Smooth muscle cell (in vitro differentiated cells): ENCODE measurements at regions not wholly inside any gene's neighbourhood (a gene's known extent, or its start where the extent isn't known, plus 50 kb on each side); places are given as distances from the start of the nearest gene placed in this dataset.

ENCODE experiments used
- DNase-seq: peaks from one replicate; lab custom pipeline; 2025; ENCODE audit not compliant: unreplicated experiment; lab: John Stamatoyannopoulos, UW
- H2AFZ ChIP-seq: fragments of 200-600 bp; sonication (generic); 2 replicates; pipeline ENCODE4 v1.6.0; 2016; ENCODE audit warnings: antibody characterized with exemption, low read depth, mild to moderate bottlenecking
- H3F3A ChIP-seq: fragments of 200-600 bp; sonication (generic); 2 replicates; pipeline ENCODE4 v1.6.0; 2017; ENCODE audit warnings: antibody characterized with exemption, low read depth
- H3K27ac ChIP-seq: fragments of 200-600 bp; sonication (generic); 2 replicates; pipeline ENCODE4 v1.5.1; 2016; ENCODE audit warnings: low read depth, mild to moderate bottlenecking
- H3K27me3 ChIP-seq: fragments of 200-600 bp; sonication (generic); 2 replicates; pipeline ENCODE4 v1.6.1; 2016; ENCODE audit warnings: low read depth, mild to moderate bottlenecking
- H3K36me3 ChIP-seq: fragments of 200-600 bp; sonication (generic); 2 replicates; pipeline ENCODE4 v1.5.1; 2016; ENCODE audit warnings: low read depth
- H3K4me1 ChIP-seq: fragments of 200-600 bp; sonication (generic); 2 replicates; pipeline ENCODE4 v1.5.1; 2016; ENCODE audit warnings: low read depth
- H3K4me2 ChIP-seq: fragments of 200-600 bp; sonication (generic); 2 replicates; pipeline ENCODE4 v1.6.0; 2016; ENCODE audit warnings: mild to moderate bottlenecking
- H3K4me3 ChIP-seq: fragments of 200-600 bp; sonication (generic); 2 replicates; pipeline ENCODE4 v1.5.1; 2016; ENCODE audit warnings: mild to moderate bottlenecking
- H3K79me2 ChIP-seq: fragments of 200-600 bp; sonication (generic); 2 replicates; pipeline ENCODE4 v1.6.0; 2016; ENCODE audit warnings: low read depth, mild to moderate bottlenecking
- H3K9ac ChIP-seq: fragments of 200-600 bp; sonication (generic); 2 replicates; pipeline ENCODE4 v1.6.0; 2016; ENCODE audit warnings: low read depth
- H3K9me3 ChIP-seq: fragments of 200-600 bp; sonication (generic); replicated peaks from 2 replicates; pipeline ENCODE4 v1.5.1; 2016; ENCODE audit warnings: low read depth
- H4K20me1 ChIP-seq: fragments of 200-600 bp; sonication (generic); 2 replicates; pipeline ENCODE4 v1.6.0; 2016; ENCODE audit warnings: low read depth
- WGBS: methylation state at CpG from one replicate; pipeline ENCODE4 v1.1.7; 2016; ENCODE audit warnings: low lambda C conversion rate; 5-methylcytosine and 5-hydroxymethylcytosine counted together
- TF ChIP-seq, protein P1 (sequence below): fragments of 200-600 bp; sonication (generic); IDR thresholded peaks from 2 replicates; pipeline ENCODE4 v1.5.1; 2017; ENCODE audit warnings: borderline replicate concordance, mild to moderate bottlenecking, antibody characterized with exemption; ENCODE audit not compliant: insufficient read depth, poor library complexity, severe bottlenecking

DNA sequence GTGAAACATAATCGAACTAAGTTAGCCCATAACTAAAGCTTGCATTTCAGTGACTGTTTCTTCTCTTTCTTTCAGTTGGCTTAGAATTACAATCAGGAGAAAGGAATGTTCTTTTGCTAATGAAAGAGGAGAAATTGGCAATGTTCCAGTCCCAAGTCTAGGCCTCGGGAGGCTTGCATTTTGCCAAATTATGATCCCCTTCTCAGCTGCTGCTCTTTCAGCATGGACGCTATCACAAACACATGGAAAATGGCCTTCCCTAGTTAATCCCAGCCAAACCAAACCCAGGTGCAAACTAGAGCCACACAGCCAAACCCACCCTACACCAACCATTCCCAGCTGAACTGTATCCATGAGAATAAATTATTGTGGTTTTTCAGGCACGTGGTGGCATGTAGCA is 605.2 kb upstream of the LRRTM4 start:
- WGBS, result 68% methylated on average over 4 of the region's 4 CpGs
- no peak overlapping the region for H3K27ac ChIP-seq

DNA sequence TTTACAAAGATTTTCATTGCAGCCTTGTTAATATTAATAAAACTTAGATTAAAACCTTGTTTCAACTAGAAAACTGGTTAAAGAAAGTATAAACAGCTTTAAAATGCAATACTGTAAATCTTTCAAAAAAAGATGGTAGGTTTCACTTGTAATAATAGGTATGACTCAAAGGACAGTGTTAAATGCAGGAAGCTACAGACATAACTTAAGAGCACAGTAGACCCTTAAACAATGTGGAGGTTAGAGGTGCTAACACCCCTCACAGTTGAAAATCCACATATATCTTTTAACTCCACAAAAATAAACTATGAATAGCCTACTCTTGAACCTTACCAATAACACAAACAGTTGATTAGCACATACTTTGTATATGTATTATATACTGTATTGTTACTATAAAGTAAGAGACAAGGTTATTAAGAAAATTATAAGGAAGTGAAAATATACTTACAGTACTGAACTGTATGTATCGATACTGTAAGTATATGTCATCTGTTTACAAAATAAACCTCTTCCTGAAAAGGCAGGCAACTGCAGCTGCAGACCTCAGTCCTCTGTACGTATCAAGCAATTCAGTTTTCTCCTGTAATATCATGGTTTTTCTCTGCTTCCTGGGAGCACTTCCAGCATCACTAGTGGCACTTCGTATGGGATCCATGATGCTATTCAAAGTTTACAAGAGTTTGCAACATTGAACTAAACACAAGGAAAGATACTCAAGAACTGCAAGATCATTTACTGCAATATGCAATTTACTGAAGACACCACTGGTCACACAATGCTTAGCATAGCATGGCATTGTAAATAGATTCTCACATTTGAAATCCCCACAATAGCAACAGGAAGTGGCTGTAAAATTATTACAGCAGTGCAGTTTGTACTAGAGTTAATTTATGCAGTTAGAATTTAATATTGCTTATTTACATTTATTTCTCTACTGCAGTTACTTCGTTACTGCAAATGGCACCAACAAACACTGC is 610.5 kb upstream of the LRRTM4 start:
- WGBS, result 87% methylated on average over 4 of the region's 4 CpGs

More for the DNA sequence above, 605.2 kb upstream of the LRRTM4 start:
- TF ChIP-seq, protein P1, sequence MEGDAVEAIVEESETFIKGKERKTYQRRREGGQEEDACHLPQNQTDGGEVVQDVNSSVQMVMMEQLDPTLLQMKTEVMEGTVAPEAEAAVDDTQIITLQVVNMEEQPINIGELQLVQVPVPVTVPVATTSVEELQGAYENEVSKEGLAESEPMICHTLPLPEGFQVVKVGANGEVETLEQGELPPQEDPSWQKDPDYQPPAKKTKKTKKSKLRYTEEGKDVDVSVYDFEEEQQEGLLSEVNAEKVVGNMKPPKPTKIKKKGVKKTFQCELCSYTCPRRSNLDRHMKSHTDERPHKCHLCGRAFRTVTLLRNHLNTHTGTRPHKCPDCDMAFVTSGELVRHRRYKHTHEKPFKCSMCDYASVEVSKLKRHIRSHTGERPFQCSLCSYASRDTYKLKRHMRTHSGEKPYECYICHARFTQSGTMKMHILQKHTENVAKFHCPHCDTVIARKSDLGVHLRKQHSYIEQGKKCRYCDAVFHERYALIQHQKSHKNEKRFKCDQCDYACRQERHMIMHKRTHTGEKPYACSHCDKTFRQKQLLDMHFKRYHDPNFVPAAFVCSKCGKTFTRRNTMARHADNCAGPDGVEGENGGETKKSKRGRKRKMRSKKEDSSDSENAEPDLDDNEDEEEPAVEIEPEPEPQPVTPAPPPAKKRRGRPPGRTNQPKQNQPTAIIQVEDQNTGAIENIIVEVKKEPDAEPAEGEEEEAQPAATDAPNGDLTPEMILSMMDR, result no peak
- Histone ChIP-seq H4K20me1 (no peaks in the 10 kb centered on the region), H3K9me3 (no peaks in the 10 kb centered on the region), H3K9ac (no peak overlapping the region), H2AFZ (no peak overlapping the region), H3K4me3 (no peak overlapping the region), H3K36me3 (no peaks in the 10 kb centered on the region), H3K79me2 (no peaks in the 10 kb centered on the region), H3K4me1 (no peaks in the 10 kb centered on the region), H3K4me2 (no peak overlapping the region), H3F3A (no peaks in the 10 kb centered on the region), H3K27me3 (no peaks in the 10 kb centered on the region)
- DNase-seq, result no peak

DNA sequence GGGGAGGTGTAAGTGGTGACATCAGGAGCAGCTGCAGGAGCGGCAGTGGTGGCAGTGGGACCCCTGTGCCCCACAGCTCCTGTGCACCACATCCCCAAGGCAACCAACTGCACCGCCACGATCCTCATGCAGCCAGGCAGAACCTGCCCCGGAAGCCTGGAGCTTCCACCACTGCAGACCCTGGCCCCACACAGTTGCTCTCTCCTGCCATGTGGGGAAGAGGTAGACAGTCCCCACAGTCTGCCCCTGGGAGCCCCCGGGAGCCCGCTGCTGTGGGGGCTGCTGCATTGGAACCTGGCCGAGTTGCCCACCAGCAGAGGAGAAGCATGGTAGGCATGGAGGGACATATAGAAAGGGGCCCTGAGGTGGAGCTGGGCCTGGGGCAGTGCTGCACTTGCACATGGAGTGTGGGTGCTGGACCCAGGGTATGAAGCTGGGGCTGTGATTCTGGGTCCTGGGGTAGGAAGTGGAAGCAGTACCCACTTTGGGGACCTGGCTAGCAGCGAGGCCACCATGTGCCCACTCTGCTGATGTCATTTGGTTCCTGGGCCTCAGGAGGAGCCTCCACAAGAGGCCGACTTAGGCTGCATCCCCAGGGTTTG is 623.3 kb upstream of the LRRTM4 start:
- Histone ChIP-seq H2AFZ (no peak overlapping the region), H3K36me3 (no peaks in the 10 kb centered on the region), H4K20me1 (no peaks in the 10 kb centered on the region), H3K9me3 (no peaks in the 10 kb centered on the region), H3K9ac (no peak overlapping the region), H3K79me2 (no peaks in the 10 kb centered on the region), H3K27me3 (no peaks in the 10 kb centered on the region), H3K4me3 (no peak overlapping the region), H3K4me2 (no peak overlapping the region), H3K4me1 (no peaks in the 10 kb centered on the region), H3K27ac (no peak overlapping the region), H3F3A (no peaks in the 10 kb centered on the region)
- DNase-seq, result no peak
- TF ChIP-seq, protein P1, result no peak
- WGBS, result 95% methylated on average over 9 of the region's 9 CpGs

More for the DNA sequence above, 610.5 kb upstream of the LRRTM4 start:
- H4K20me1 ChIP-seq, result no peaks in the 10 kb centered on the region
- no peak overlapping the region for H3K4me2 ChIP-seq
- no peak for DNase-seq
- no peak overlapping the region for H2AFZ ChIP-seq
- no peaks in the 10 kb centered on the region for H3F3A ChIP-seq
- H3K4me1 ChIP-seq, result no peaks in the 10 kb centered on the region
- no peaks in the 10 kb centered on the region for H3K36me3 ChIP-seq
- H3K9ac ChIP-seq, result no peak overlapping the region
- H3K27me3 ChIP-seq, result no peaks in the 10 kb centered on the region
- H3K79me2 ChIP-seq, result no peaks in the 10 kb centered on the region
- TF ChIP-seq, protein P1, result no peak
- no peak overlapping the region for H3K27ac ChIP-seq
- no peaks in the 10 kb centered on the region for H3K9me3 ChIP-seq
- no peak overlapping the region for H3K4me3 ChIP-seq
